ENCODE measurements at regions not wholly inside any gene's neighbourhood (a gene's known extent, or its start where the extent isn't known, plus 50 kb on each side); places are given as distances from the start of the nearest gene placed in this dataset.

DNA sequence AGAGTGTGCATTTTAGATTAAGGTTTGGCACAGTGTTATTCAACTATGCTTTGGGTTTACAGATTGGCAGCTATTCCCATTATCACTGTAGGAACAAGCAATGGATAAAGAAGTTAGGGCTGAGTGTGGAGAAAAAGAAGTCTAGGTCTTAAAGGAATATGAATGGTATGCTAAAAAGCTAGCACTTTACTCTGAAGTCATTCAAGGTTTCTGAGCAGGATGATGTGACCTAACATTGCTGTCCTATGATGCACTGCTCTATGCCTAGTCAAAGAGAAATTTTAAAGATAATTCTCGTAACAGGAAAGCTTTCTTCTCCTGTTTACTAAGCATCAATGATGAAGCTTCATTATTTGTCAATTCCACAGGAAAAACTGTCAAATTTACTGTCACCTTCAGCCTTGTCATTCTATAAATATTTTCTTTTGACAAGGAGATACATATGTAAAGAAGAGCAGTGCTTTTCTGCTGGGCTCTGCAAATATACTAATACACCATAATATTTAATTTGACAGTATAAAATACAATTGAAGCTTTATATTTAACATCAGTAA lies 476.1 kb upstream of the PTPRD start:
- TF ChIP-seq, protein P1, sequence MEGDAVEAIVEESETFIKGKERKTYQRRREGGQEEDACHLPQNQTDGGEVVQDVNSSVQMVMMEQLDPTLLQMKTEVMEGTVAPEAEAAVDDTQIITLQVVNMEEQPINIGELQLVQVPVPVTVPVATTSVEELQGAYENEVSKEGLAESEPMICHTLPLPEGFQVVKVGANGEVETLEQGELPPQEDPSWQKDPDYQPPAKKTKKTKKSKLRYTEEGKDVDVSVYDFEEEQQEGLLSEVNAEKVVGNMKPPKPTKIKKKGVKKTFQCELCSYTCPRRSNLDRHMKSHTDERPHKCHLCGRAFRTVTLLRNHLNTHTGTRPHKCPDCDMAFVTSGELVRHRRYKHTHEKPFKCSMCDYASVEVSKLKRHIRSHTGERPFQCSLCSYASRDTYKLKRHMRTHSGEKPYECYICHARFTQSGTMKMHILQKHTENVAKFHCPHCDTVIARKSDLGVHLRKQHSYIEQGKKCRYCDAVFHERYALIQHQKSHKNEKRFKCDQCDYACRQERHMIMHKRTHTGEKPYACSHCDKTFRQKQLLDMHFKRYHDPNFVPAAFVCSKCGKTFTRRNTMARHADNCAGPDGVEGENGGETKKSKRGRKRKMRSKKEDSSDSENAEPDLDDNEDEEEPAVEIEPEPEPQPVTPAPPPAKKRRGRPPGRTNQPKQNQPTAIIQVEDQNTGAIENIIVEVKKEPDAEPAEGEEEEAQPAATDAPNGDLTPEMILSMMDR (IDR thresholded peaks at IDR 0.05; ENCODE audit: low read depth, low read length) = no peak
- DNase-seq (ENCODE audit: extremely low read depth, low read depth) = no peak

DNA sequence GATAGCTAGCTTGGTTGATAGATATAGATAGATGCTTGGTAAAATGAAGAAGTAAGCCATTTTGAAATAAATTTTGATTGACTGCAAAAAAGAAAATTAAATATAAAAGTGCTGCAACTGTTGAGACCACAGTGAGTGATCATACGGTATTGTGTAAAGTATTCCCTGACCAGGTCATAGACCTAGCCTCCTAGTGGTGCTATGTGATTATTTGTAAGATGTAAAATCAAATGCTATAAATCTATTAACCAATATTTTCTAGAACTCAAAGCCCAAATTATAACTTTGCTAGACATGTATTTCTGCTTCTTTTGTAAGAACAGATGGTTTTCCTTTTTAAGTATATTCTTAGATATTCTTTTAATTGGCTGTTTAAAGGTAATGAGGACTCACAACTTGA lies 480.2 kb upstream of the PTPRD start:
- DNase-seq (ENCODE audit: extremely low read depth, low read depth) = no peak
- TF ChIP-seq, protein P1 (IDR thresholded peaks at IDR 0.05; ENCODE audit: low read depth, low read length) = no peak

DNA sequence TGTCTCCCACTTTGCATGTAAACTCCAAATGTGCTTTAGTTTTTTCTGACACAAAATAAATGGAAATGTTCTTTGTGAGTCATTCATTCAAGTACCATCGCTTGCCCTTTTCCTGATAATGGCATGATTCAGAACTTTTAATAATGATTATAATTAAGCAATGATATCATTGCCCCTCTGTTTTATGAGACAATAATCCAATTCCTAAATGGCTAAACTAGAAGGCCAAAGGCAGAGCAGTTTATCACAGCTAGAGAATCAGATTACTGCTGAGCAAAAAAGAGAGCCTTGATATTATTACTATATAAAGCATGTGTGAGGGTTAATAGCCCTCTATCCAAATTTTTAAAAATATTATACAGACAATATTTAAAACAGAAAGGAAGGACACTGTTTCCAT lies 484.2 kb upstream of the PTPRD start:
- TF ChIP-seq, protein P1 (IDR thresholded peaks at IDR 0.05; ENCODE audit: low read depth, low read length) = no peak

GRCh38 chr9:11103525-11103924 lies 490.7 kb upstream of the PTPRD start:
- DNase-seq (ENCODE audit: extremely low read depth, low read depth) = no peak
- TF ChIP-seq, protein P1 (IDR thresholded peaks at IDR 0.05; ENCODE audit: low read depth, low read length) = no peak

More for the DNA sequence above, 484.2 kb upstream of the PTPRD start:
- DNase-seq (ENCODE audit: extremely low read depth, low read depth) = no peak

- TF ChIP-seq, protein P1 (IDR thresholded peaks at IDR 0.05; ENCODE audit: low read depth, low read length) = no peak
- DNase-seq (ENCODE audit: extremely low read depth, low read depth) = no peak
Observed at GRCh38 chr9:11107196-11107595, 494.4 kb upstream of the PTPRD start.

DNA sequence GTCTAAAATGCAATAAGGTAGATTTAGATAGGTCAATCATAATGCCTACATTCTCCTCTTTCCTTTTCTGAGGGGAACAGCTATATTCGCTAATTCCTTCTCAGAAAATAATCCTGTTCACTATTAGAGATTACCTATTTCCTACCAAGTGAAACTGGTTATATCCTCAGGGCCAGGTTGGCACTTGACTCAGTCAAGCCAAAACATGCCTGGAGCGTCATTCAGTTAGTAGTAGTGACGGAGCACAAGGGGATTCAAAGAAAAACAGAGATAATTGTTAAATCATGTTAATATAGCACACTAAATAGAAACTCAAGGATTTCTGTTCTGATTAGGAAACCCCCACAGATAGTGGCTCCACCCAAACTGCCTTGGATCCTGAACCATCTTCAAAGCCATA lies 515.4 kb upstream of the PTPRD start:
- DNase-seq (ENCODE audit: extremely low read depth, low read depth) = no peak

DNA sequence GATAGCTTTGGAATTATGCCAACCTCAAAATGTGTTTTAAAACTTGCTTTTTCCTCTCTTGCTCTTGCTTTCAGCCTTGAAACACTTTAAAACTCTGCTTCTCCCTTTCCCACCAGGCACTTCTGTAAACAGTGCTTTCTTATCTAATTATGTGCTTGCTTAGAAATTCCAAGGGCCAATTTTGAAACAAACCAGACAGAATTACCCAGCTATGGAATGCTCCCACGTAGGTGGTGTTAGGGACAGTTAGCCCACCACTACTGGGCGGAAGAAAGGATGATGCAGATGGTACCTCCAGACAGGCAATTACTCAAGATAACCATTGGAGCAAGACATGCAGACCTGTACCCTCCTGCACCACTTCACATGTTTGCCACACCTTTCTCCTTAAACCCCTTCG lies 523.0 kb upstream of the PTPRD start:
- TF ChIP-seq, protein P1 (IDR thresholded peaks at IDR 0.05; ENCODE audit: low read depth, low read length) = no peak
- DNase-seq (ENCODE audit: extremely low read depth, low read depth) = no peak

More for the DNA sequence above, 515.4 kb upstream of the PTPRD start:
- TF ChIP-seq, protein P1 (IDR thresholded peaks at IDR 0.05; ENCODE audit: low read depth, low read length) = no peak

Data from AG09319 (cell line).